WERI-Rb-1 (cell line): ENCODE measurements at regions not wholly inside any gene's neighbourhood (a gene's known extent, or its start where the extent isn't known, plus 50 kb on each side); places are given as distances from the start of the nearest gene placed in this dataset.
"Not testable (repeated sequence)": the region's sequence is repeated elsewhere in the genome, so short reads cannot be mapped to it uniquely, and the experiment has no call there.

Experiments used
- DNase-seq: peaks from one replicate; pipeline ENCODE4 v3.0.0-alpha.2; 2020
- H3K27ac ChIP-seq: fragments of 250-450 bp; sonication (Bioruptor Pico); 2 replicates; pipeline ENCODE4 v1.5.1; 2020; ENCODE audit warnings: mild to moderate bottlenecking, moderate library complexity
- H3K27me3 ChIP-seq: fragments of 250-450 bp; sonication (Bioruptor Pico); 2 replicates; pipeline ENCODE4 v1.5.1; 2021; ENCODE audit warnings: mild to moderate bottlenecking, low read depth, moderate library complexity; ENCODE audit not compliant: insufficient read depth, severe bottlenecking
- H3K36me3 ChIP-seq: fragments of 250-450 bp; sonication (Bioruptor Pico); 2 replicates; pipeline ENCODE4 v1.5.1; 2020; ENCODE audit warnings: mild to moderate bottlenecking, moderate library complexity
- H3K4me3 ChIP-seq: 2 replicates; pipeline ENCODE4 v1.5.1; 2011; ENCODE audit warnings: low read depth, mild to moderate bottlenecking, control low read depth, low read length
- H3K9me3 ChIP-seq: fragments of 250-450 bp; sonication (Bioruptor Pico); 2 replicates; pipeline ENCODE4 v1.5.1; 2021; ENCODE audit warnings: mild to moderate bottlenecking, moderate library complexity; ENCODE audit not compliant: severe bottlenecking
- TF ChIP-seq, protein P1 (sequence below): IDR thresholded peaks from 2 replicates; pipeline ENCODE4 v1.5.1; 2011; ENCODE audit warnings: low read depth, mild to moderate bottlenecking, control low read depth, inconsistent platforms, low read length

- no peak overlapping the region for H3K4me3 ChIP-seq
- no peak for DNase-seq
- H3K27me3 ChIP-seq = no peaks in the 10 kb centered on the region
- no peaks in the 10 kb centered on the region for H3K36me3 ChIP-seq
- H3K9me3 ChIP-seq = no peaks in the 10 kb centered on the region
- TF ChIP-seq, protein P1, sequence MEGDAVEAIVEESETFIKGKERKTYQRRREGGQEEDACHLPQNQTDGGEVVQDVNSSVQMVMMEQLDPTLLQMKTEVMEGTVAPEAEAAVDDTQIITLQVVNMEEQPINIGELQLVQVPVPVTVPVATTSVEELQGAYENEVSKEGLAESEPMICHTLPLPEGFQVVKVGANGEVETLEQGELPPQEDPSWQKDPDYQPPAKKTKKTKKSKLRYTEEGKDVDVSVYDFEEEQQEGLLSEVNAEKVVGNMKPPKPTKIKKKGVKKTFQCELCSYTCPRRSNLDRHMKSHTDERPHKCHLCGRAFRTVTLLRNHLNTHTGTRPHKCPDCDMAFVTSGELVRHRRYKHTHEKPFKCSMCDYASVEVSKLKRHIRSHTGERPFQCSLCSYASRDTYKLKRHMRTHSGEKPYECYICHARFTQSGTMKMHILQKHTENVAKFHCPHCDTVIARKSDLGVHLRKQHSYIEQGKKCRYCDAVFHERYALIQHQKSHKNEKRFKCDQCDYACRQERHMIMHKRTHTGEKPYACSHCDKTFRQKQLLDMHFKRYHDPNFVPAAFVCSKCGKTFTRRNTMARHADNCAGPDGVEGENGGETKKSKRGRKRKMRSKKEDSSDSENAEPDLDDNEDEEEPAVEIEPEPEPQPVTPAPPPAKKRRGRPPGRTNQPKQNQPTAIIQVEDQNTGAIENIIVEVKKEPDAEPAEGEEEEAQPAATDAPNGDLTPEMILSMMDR = no peak
- no peak overlapping the region for H3K27ac ChIP-seq
Observed at GRCh38 chr5:60473654-60474053, 226.3 kb downstream of the DEPDC1B start.

- H3K36me3 ChIP-seq, H3K4me3 ChIP-seq, DNase-seq, H3K27ac ChIP-seq, H3K9me3 ChIP-seq, H3K27me3 ChIP-seq: not testable (repeated sequence)
Observed at GRCh38 chr5:60473027-60473426, 226.9 kb downstream of the DEPDC1B start.

- H3K9me3 ChIP-seq = no peaks in the 10 kb centered on the region
- no peak overlapping the region for H3K4me3 ChIP-seq
- no peaks in the 10 kb centered on the region for H3K27me3 ChIP-seq
- no peak for DNase-seq
- no peaks in the 10 kb centered on the region for H3K36me3 ChIP-seq
- no peak overlapping the region for H3K27ac ChIP-seq
- TF ChIP-seq, protein P1 = no peak
Observed at GRCh38 chr5:60470881-60471280, 229.1 kb downstream of the DEPDC1B start.

DNA sequence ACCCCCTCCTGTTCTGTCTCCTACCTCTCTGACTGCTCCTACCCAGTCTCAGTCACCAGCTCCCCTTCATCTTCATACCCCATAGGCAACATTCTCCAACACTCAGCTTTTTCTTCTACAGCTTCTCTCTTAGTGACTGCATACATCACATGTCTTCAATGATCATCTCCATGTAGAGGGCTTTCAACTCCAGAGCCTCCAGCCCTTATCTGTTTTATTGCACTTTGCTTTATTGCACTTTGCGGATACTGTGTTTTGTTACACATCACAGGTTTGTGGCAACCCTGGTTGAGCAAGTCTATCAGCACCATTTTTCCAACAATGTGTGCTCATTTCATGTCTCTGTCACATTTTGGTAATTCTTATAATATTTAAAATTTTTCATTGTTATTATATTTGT is 230.7 kb downstream of the DEPDC1B start:
- Histone ChIP-seq H3K9me3 (no peaks in the 10 kb centered on the region), H3K4me3 (no peak overlapping the region), H3K27ac (no peak overlapping the region), H3K36me3 (no peaks in the 10 kb centered on the region), H3K27me3 (no peaks in the 10 kb centered on the region)
- TF ChIP-seq, protein P1 = no peak
- no peak for DNase-seq

GRCh38 chr5:60463179-60463868 is 236.6 kb downstream of the DEPDC1B start:
- H3K9me3 ChIP-seq = no peaks in the 10 kb centered on the region
- H3K27ac ChIP-seq = no peak overlapping the region
- TF ChIP-seq, protein P1 = no peak
- no peaks in the 10 kb centered on the region for H3K36me3 ChIP-seq
- no peak for DNase-seq
- no peak overlapping the region for H3K4me3 ChIP-seq
- no peaks in the 10 kb centered on the region for H3K27me3 ChIP-seq

GRCh38 chr5:60458666-60459065 is 241.3 kb downstream of the DEPDC1B start:
- H3K9me3 ChIP-seq = no peaks in the 10 kb centered on the region
- H3K27me3 ChIP-seq = no peaks in the 10 kb centered on the region
- no peak overlapping the region for H3K27ac ChIP-seq
- DNase-seq = no peak
- H3K36me3 ChIP-seq = no peaks in the 10 kb centered on the region
- H3K4me3 ChIP-seq = no peak overlapping the region
- TF ChIP-seq, protein P1 = no peak
